ENCODE measurements at regions not wholly inside any gene's neighbourhood (a gene's known extent, or its start where the extent isn't known, plus 50 kb on each side); places are given as distances from the start of the nearest gene placed in this dataset.
A peak's percentile ranks its signal among the peaks of the same experiment; 100 is the strongest.

- no peak for TF ChIP-seq EZH2 (IDR thresholded peaks at IDR 0.05; ENCODE audit: low read depth, unreplicated experiment)
- no peak for TF ChIP-seq NANOG (IDR thresholded peaks at IDR 0.05; ENCODE audit: borderline replicate concordance)
Observed at GRCh38 chr3:16092923-16093322, 81.6 kb upstream of the GALNT15 start (continued).

DNA sequence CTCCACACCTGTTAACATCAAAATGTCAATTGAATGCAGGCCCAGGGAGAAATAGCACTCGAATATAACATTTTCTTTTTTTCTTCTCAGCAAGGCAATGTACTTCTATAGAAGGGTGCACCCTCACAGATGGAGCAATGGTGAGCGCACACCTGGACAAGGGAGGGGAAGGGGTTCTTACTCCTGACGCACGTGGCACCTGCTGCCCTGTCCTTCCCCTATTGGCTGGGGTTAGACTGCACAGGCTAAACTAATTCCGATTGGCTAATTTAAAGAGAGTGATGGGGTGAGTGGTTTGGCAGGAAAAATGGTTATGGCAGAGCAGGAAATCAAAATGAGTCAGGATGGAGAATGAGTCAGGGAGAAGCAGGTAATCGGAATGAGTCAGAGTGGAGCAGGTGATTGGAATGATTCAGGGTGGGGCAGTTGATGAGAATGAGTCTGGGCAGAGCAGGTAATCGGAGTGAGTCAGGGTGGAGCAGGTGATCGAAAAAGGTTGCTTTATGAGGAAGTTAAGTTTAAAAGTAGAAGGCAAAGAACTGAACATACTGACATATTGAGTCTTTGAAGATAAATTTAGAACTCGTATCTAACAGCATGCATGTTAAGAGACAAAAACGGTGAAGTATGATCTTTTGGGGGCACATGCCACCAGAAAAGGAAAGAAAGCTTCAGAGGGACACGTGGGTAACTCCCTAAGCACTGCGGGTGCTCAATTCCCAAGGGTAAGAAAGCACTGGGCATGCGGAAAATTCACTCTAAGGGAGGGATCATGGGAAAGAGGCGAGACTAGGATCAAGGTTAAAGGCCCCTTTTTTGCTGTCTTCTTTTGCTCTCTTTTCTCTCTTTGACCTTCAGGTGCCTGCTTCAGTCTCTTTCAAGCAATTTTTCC lies 72.9 kb upstream of the GALNT15 start:
- no peaks in the 10 kb centered on the region for H3F3A ChIP-seq (replicated peaks; ENCODE audit: low read depth)
- H3K36me3 ChIP-seq (ENCODE audit: insufficient read depth) = no peaks in the 10 kb centered on the region
- no peak for TF ChIP-seq CREB1 (CRISPR knock-in tag; IDR thresholded peaks at IDR 0.05; ENCODE audit: low read depth)
- TF ChIP-seq ZNF114 (CRISPR knock-in tag; IDR thresholded peaks at IDR 0.05) = no peak
- TF ChIP-seq NANOG (IDR thresholded peaks at IDR 0.05; ENCODE audit: borderline replicate concordance) = no peak
- no peak for TF ChIP-seq EZH2phosphoT487 (IDR thresholded peaks at IDR 0.05; ENCODE audit: unreplicated experiment)
- no peak for TF ChIP-seq CTCF (conservative IDR thresholded peaks at IDR 0.05; ENCODE audit: low read depth in 2 of 2)
- TF ChIP-seq, protein P1, sequence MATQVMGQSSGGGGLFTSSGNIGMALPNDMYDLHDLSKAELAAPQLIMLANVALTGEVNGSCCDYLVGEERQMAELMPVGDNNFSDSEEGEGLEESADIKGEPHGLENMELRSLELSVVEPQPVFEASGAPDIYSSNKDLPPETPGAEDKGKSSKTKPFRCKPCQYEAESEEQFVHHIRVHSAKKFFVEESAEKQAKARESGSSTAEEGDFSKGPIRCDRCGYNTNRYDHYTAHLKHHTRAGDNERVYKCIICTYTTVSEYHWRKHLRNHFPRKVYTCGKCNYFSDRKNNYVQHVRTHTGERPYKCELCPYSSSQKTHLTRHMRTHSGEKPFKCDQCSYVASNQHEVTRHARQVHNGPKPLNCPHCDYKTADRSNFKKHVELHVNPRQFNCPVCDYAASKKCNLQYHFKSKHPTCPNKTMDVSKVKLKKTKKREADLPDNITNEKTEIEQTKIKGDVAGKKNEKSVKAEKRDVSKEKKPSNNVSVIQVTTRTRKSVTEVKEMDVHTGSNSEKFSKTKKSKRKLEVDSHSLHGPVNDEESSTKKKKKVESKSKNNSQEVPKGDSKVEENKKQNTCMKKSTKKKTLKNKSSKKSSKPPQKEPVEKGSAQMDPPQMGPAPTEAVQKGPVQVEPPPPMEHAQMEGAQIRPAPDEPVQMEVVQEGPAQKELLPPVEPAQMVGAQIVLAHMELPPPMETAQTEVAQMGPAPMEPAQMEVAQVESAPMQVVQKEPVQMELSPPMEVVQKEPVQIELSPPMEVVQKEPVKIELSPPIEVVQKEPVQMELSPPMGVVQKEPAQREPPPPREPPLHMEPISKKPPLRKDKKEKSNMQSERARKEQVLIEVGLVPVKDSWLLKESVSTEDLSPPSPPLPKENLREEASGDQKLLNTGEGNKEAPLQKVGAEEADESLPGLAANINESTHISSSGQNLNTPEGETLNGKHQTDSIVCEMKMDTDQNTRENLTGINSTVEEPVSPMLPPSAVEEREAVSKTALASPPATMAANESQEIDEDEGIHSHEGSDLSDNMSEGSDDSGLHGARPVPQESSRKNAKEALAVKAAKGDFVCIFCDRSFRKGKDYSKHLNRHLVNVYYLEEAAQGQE (IDR thresholded peaks at IDR 0.05; ENCODE audit: unreplicated experiment) = no peak
- TF ChIP-seq, protein P2, sequence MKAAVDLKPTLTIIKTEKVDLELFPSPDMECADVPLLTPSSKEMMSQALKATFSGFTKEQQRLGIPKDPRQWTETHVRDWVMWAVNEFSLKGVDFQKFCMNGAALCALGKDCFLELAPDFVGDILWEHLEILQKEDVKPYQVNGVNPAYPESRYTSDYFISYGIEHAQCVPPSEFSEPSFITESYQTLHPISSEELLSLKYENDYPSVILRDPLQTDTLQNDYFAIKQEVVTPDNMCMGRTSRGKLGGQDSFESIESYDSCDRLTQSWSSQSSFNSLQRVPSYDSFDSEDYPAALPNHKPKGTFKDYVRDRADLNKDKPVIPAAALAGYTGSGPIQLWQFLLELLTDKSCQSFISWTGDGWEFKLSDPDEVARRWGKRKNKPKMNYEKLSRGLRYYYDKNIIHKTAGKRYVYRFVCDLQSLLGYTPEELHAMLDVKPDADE (IDR thresholded peaks at IDR 0.05) = no peak
- TF ChIP-seq, protein P3, sequence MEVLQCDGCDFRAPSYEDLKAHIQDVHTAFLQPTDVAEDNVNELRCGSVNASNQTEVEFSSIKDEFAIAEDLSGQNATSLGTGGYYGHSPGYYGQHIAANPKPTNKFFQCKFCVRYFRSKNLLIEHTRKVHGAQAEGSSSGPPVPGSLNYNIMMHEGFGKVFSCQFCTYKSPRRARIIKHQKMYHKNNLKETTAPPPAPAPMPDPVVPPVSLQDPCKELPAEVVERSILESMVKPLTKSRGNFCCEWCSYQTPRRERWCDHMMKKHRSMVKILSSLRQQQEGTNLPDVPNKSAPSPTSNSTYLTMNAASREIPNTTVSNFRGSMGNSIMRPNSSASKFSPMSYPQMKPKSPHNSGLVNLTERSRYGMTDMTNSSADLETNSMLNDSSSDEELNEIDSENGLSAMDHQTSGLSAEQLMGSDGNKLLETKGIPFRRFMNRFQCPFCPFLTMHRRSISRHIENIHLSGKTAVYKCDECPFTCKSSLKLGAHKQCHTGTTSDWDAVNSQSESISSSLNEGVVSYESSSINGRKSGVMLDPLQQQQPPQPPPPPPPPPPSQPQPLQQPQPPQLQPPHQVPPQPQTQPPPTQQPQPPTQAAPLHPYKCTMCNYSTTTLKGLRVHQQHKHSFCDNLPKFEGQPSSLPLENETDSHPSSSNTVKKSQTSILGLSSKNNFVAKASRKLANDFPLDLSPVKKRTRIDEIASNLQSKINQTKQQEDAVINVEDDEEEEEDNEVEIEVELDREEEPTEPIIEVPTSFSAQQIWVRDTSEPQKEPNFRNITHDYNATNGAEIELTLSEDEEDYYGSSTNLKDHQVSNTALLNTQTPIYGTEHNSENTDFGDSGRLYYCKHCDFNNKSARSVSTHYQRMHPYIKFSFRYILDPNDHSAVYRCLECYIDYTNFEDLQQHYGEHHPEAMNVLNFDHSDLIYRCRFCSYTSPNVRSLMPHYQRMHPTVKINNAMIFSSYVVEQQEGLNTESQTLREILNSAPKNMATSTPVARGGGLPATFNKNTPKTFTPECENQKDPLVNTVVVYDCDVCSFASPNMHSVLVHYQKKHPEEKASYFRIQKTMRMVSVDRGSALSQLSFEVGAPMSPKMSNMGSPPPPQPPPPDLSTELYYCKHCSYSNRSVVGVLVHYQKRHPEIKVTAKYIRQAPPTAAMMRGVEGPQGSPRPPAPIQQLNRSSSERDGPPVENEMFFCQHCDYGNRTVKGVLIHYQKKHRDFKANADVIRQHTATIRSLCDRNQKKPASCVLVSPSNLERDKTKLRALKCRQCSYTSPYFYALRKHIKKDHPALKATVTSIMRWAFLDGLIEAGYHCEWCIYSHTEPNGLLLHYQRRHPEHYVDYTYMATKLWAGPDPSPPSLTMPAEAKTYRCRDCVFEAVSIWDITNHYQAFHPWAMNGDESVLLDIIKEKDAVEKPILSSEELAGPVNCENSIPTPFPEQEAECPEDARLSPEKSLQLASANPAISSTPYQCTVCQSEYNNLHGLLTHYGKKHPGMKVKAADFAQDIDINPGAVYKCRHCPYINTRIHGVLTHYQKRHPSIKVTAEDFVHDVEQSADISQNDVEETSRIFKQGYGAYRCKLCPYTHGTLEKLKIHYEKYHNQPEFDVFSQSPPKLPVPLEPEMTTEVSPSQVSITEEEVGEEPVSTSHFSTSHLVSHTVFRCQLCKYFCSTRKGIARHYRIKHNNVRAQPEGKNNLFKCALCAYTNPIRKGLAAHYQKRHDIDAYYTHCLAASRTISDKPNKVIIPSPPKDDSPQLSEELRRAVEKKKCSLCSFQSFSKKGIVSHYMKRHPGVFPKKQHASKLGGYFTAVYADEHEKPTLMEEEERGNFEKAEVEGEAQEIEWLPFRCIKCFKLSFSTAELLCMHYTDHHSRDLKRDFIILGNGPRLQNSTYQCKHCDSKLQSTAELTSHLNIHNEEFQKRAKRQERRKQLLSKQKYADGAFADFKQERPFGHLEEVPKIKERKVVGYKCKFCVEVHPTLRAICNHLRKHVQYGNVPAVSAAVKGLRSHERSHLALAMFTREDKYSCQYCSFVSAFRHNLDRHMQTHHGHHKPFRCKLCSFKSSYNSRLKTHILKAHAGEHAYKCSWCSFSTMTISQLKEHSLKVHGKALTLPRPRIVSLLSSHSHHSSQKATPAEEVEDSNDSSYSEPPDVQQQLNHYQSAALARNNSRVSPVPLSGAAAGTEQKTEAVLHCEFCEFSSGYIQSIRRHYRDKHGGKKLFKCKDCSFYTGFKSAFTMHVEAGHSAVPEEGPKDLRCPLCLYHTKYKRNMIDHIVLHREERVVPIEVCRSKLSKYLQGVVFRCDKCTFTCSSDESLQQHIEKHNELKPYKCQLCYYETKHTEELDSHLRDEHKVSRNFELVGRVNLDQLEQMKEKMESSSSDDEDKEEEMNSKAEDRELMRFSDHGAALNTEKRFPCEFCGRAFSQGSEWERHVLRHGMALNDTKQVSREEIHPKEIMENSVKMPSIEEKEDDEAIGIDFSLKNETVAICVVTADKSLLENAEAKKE (CRISPR knock-in tag; IDR thresholded peaks at IDR 0.05) = no peak
- no peak for TF ChIP-seq EZH2 (IDR thresholded peaks at IDR 0.05; ENCODE audit: low read depth, unreplicated experiment)
- TF ChIP-seq POLR2AphosphoS5 (IDR thresholded peaks at IDR 0.05; ENCODE audit: low read depth) = no peak
- TF ChIP-seq JUNB (IDR thresholded peaks at IDR 0.05; ENCODE audit: unreplicated experiment) = no peak
- no peaks in the 10 kb centered on the region for H4K20me1 ChIP-seq (replicated peaks; ENCODE audit: insufficient read depth)
- H3K9me3 Mint-ChIP-seq = peaks cover 5% of the 10 kb centered on the region; the same call in 2 of the 3 replicates
- peaks cover 5% of the 10 kb centered on the region; the same call in 1 of the 2 replicates for H3K9me2 ChIP-seq (ENCODE audit: insufficient read depth)
- H3K36me3 Mint-ChIP-seq (ENCODE audit: low read depth) = no peaks in the 10 kb centered on the region
- no peak overlapping the region for H3K27ac ChIP-seq (ENCODE audit: low read depth)
- peaks cover 1% of the 10 kb centered on the region for H3K27me3 Mint-ChIP-seq (ENCODE audit: insufficient read depth, low read depth, poor library complexity)
- no peak overlapping the region for H3K27ac Mint-ChIP-seq
- H2AFZ ChIP-seq = peak overlapping the region; percentile 56; the same call in 1 of the 2 replicates
- no peaks in the 10 kb centered on the region for H3K4me1 ChIP-seq (ENCODE audit: insufficient read depth)
- no peak overlapping the region for H3K4me2 ChIP-seq
- no peak overlapping the region for H3K4me3 ChIP-seq
- H3K4me1 Mint-ChIP-seq = peaks cover 5% of the 10 kb centered on the region; the same call in 2 of the 3 replicates
- H3K4me3 Mint-ChIP-seq = no peak overlapping the region
- ATAC-seq (no peak), DNase-seq (ENCODE audit: low spot score) (no peak)
- no peaks in the 10 kb centered on the region for H3K79me2 ChIP-seq (replicated peaks; ENCODE audit: insufficient read depth)
- no peaks in the 10 kb centered on the region for H3K27me3 ChIP-seq (ENCODE audit: insufficient read depth)
